HCT116 (cell line): ENCODE measurements at regions not wholly inside any gene's neighbourhood (a gene's known extent, or its start where the extent isn't known, plus 50 kb on each side); places are given as distances from the start of the nearest gene placed in this dataset.

ENCODE experiments used
- ATAC-seq: fragments of 200-7000 bp; cut with Tn5 transposase; 2 replicates; pipeline ENCODE4 v1.9.1; 2020; ENCODE audit warnings: mild to moderate bottlenecking, moderate library complexity
- BruUV-seq: library from RNA; stranded (reverse); fragments of 400-500 nt; replicated peaks from 2 replicates; lab custom pipeline; 2021; lab: Mats Ljungman, UMichigan
- CTCF ChIA-PET: fragments of 300-600 bp; sonication (Branson Sonifier 250); formaldehyde crosslinking; loops from one replicate; lab custom pipeline; 2021; ENCODE audit warnings: antibody characterized with exemption; lab: Charles Lee
- POLR2A ChIA-PET: fragments of 300-600, 350-600 bp; sonication (Branson Sonifier 250); formaldehyde crosslinking; loops from one replicate; lab custom pipeline; 2021; ENCODE audit warnings: antibody characterized with exemption; lab: Charles Lee
- RAD21 ChIA-PET, 2 experiments: fragments of 300-600 bp; sonication (Branson Sonifier 250); formaldehyde crosslinking; loops; one replicate each; lab custom pipeline; 2023; ENCODE audit warnings: low total read pairs in 2 of 2; ENCODE audit not compliant: uncharacterized antibody in 2 of 2, unreplicated experiment in 2 of 2, low non-redundant PET in 1 of 2; lab: Charles Lee
- DNase-seq: peaks from one replicate; pipeline ENCODE4 v3.0.0-alpha.2; 2010; ENCODE audit warnings: low read depth, low spot score
- H2AFZ ChIP-seq: fragments of 200-600 bp; shearing (Covaris generic), sonication (generic); 2 replicates; pipeline ENCODE4 v1.6.1; 2017; ENCODE audit warnings: low read depth, mixed run types, mixed read lengths, antibody characterized with exemption, low read length; ENCODE audit not compliant: poor library complexity, severe bottlenecking
- H3K27ac ChIP-seq: 2 replicates; pipeline ENCODE4 v1.5.1; 2012; ENCODE audit warnings: low read depth, low read length
- H3K27me3 ChIP-seq: fragments of 200-600 bp; sonication (generic); 2 replicates; pipeline ENCODE4 v1.6.1; 2016; ENCODE audit warnings: mixed run types, low read length, mixed read lengths; ENCODE audit not compliant: insufficient read depth
- H3K36me3 ChIP-seq, 2 experiments: fragments of 200-500 bp in 1 of 2; fragments of 200-600 bp in 1 of 2; sonication (Bioruptor generic) in 1 of 2; sonication (generic) in 1 of 2; 2 replicates each; pipeline versions ENCODE4 v1.5.1 to v1.6.1; 2014 to 2016; ENCODE audit warnings: low read length in 2 of 2, inconsistent platforms in 1 of 2, mixed read lengths in 1 of 2, mixed run types in 1 of 2; ENCODE audit not compliant: insufficient read depth in 2 of 2, control insufficient read depth in 1 of 2
- H3K4me1 ChIP-seq, 2 experiments: fragments of 200-600 bp in 1 of 2; sonication (generic) in 1 of 2; 2 replicates each; pipeline versions ENCODE4 v1.5.1 to v1.6.1; 2012 to 2017; ENCODE audit warnings: low read length in 2 of 2, inconsistent platforms in 1 of 2, mild to moderate bottlenecking in 1 of 2, mixed read lengths in 1 of 2, mixed run types in 1 of 2, moderate library complexity in 1 of 2; ENCODE audit not compliant: insufficient read depth in 2 of 2, control insufficient read depth in 1 of 2
- H3K4me2 ChIP-seq: fragments of 200-600 bp; sonication (generic); 2 replicates; pipeline ENCODE4 v1.6.1; 2017; ENCODE audit warnings: mixed run types, low read length, mixed read lengths
- H3K4me3 ChIP-seq, 2 experiments: fragments of 200-600 bp in 1 of 2; sonication (generic) in 1 of 2; replicated peaks in 1 of 2; 2 replicates each; pipeline ENCODE4 v1.5.1; 2011 to 2016; ENCODE audit warnings: low read length in 2 of 2, control low read depth in 1 of 2, low read depth in 1 of 2, mild to moderate bottlenecking in 1 of 2, mixed read lengths in 1 of 2, mixed run types in 1 of 2
- H3K79me2 ChIP-seq: fragments of 200-600 bp; sonication (generic); 2 replicates; pipeline ENCODE4 v1.6.1; 2017; ENCODE audit warnings: mild to moderate bottlenecking, mixed run types, low read length, moderate library complexity, mixed read lengths; ENCODE audit not compliant: insufficient read depth
- H3K9ac ChIP-seq: fragments of 200-600 bp; sonication (generic); 2 replicates; pipeline ENCODE4 v1.6.1; 2016; ENCODE audit warnings: low read length, mixed read lengths
- H3K9me2 ChIP-seq: fragments of 200-600 bp; sonication (generic), shearing (Covaris generic); 2 replicates; pipeline ENCODE4 v1.6.1; 2017; ENCODE audit warnings: mixed run types, mild to moderate bottlenecking, moderate library complexity; ENCODE audit not compliant: insufficient read depth
- H3K9me3 ChIP-seq, 2 experiments: fragments of 200-500 bp in 1 of 2; fragments of 200-600 bp in 1 of 2; sonication (Bioruptor generic) in 1 of 2; sonication (generic) in 1 of 2; 2 replicates each; pipeline ENCODE4 v1.6.1; 2014 to 2017; ENCODE audit warnings: low read length in 2 of 2, mixed read lengths in 2 of 2, inconsistent platforms in 1 of 2, low read depth in 1 of 2, mild to moderate bottlenecking in 1 of 2, mixed run types in 1 of 2, moderate library complexity in 1 of 2; ENCODE audit not compliant: control insufficient read depth in 1 of 2, insufficient read depth in 1 of 2
- H4K20me1 ChIP-seq: fragments of 200-600 bp; sonication (generic), shearing (Covaris generic); 2 replicates; pipeline ENCODE4 v1.6.1; 2017; ENCODE audit warnings: mixed run types, mild to moderate bottlenecking, moderate library complexity; ENCODE audit not compliant: insufficient read depth
- ATF3 ChIP-seq: IDR thresholded peaks from 2 replicates; pipeline ENCODE4 v1.6.1; 2012
- CBX3 ChIP-seq: IDR thresholded peaks from 2 replicates; pipeline ENCODE4 v1.6.1; 2012; ENCODE audit warnings: low read depth
- CTCF ChIP-seq, 3 experiments: fragments of 200-600 bp in 1 of 3; sonication (generic) in 1 of 3; IDR thresholded peaks in 2 of 3; conservative IDR thresholded peaks in 1 of 3; 2 replicates each; pipeline ENCODE4 v1.5.1; 2012 to 2017; ENCODE audit warnings: low read depth in 2 of 3, low read length in 2 of 3, antibody characterized with exemption in 1 of 3, borderline replicate concordance in 1 of 3, control low read depth in 1 of 3, mild to moderate bottlenecking in 1 of 3, mixed read lengths in 1 of 3, mixed run types in 1 of 3, moderate library complexity in 1 of 3; ENCODE audit not compliant: insufficient read depth in 1 of 3
- EGR1 ChIP-seq: IDR thresholded peaks from 2 replicates; pipeline ENCODE4 v1.6.1; 2012; ENCODE audit warnings: low read depth
- ELF1 ChIP-seq: IDR thresholded peaks from 2 replicates; pipeline ENCODE4 v1.6.1; 2012; ENCODE audit warnings: low read depth, borderline replicate concordance
- FOSL1 ChIP-seq: IDR thresholded peaks from 2 replicates; pipeline ENCODE4 v1.6.1; 2012; ENCODE audit warnings: low read depth
- JUND ChIP-seq: IDR thresholded peaks from 2 replicates; pipeline ENCODE4 v1.6.1; 2012
- MAX ChIP-seq: IDR thresholded peaks from 2 replicates; pipeline ENCODE4 v1.6.1; 2012
- POLR2A ChIP-seq: IDR thresholded peaks from 2 replicates; pipeline ENCODE4 v1.7.0; 2011; ENCODE audit warnings: borderline replicate concordance; ENCODE audit not compliant: insufficient read depth, insufficient read length; ENCODE audit errors: extremely low read depth
- POLR2AphosphoS5 ChIP-seq: IDR thresholded peaks from 2 replicates; pipeline ENCODE4 v1.6.1; 2011; ENCODE audit warnings: mild to moderate bottlenecking, low read depth, low read length, moderate library complexity
- RAD21 ChIP-seq: IDR thresholded peaks from 2 replicates; pipeline ENCODE4 v1.6.1; 2012; ENCODE audit warnings: low read depth, mild to moderate bottlenecking
- SIN3A ChIP-seq: IDR thresholded peaks from 2 replicates; pipeline ENCODE4 v1.6.1; 2012; ENCODE audit warnings: low read depth
- SRF ChIP-seq: IDR thresholded peaks from 2 replicates; pipeline ENCODE4 v1.6.1; 2012; ENCODE audit warnings: low read depth
- TCF7L2 ChIP-seq: IDR thresholded peaks from 2 replicates; pipeline ENCODE4 v1.7.0; 2011; ENCODE audit warnings: borderline replicate concordance, inconsistent platforms; ENCODE audit not compliant: insufficient read depth, insufficient read length; ENCODE audit errors: extremely low read depth
- YY1 ChIP-seq: IDR thresholded peaks from 2 replicates; pipeline ENCODE4 v1.6.1; 2011; ENCODE audit warnings: low read length, low read depth, moderate library complexity, mild to moderate bottlenecking; ENCODE audit not compliant: insufficient replicate concordance; ENCODE audit errors: extremely low read depth
- ZBTB33 ChIP-seq: IDR thresholded peaks from 2 replicates; pipeline ENCODE4 v1.6.1; 2011; ENCODE audit warnings: mild to moderate bottlenecking, low read length, moderate library complexity; ENCODE audit not compliant: insufficient replicate concordance; ENCODE audit errors: extremely low read depth
- ZFX ChIP-seq: fragments of 450-650 bp; IDR thresholded peaks from 2 replicates; pipeline ENCODE4 v1.6.1; 2017
- intact Hi-C: fragments of 100-400 bp; cut with micrococcal nuclease; formaldehyde crosslinking; loops from 2 replicates; pipeline ENCODE4 v1.10.0; 2022

GRCh38 chr1:232249861-232250777 is 379.8 kb downstream of the SIPA1L2 start:
- BruUV-seq, result no TSS peak
- H3K9me2 ChIP-seq, result no peaks in the 10 kb centered on the region
- H3K27ac ChIP-seq, result no peak overlapping the region
- no peak overlapping the region for H3K4me2 ChIP-seq
- no peak overlapping the region for H2AFZ ChIP-seq
- H3K79me2 ChIP-seq, result no peaks in the 10 kb centered on the region
- ATAC-seq (no peak), DNase-seq (no peak)
- TF ChIP-seq ZFX (no peak), ATF3 (no peak), EGR1 (no peak), SIN3A (no peak), ZBTB33 (no peak), JUND (no peak), SRF (no peak), CBX3 (no peak), RAD21 (no peak), FOSL1 (no peak), MAX (no peak), CTCF (IDR thresholded peaks at IDR 0.05 in 2 of 3, conservative IDR thresholded peaks at IDR 0.05 in 1 of 3; ENCODE audit: borderline replicate concordance in 1 of 3, insufficient read depth in 1 of 3, low read depth in 2 of 3, low read length in 2 of 3) (no peak), YY1 (no peak), POLR2A (no peak), POLR2AphosphoS5 (no peak), ELF1 (no peak), TCF7L2 (no peak)
- H3K9me3 ChIP-seq, result no peaks in the 10 kb centered on the region
- POLR2A ChIA-PET, result no interaction called here
- H3K4me3 ChIP-seq, result no peak overlapping the region
- RAD21 ChIA-PET, result no interaction called here
- H4K20me1 ChIP-seq, result no peaks in the 10 kb centered on the region
- no peaks in the 10 kb centered on the region for H3K4me1 ChIP-seq
- H3K27me3 ChIP-seq, result no peaks in the 10 kb centered on the region
- intact Hi-C loops, result no loop called here
- no peak overlapping the region for H3K9ac ChIP-seq
- no peaks in the 10 kb centered on the region for H3K36me3 ChIP-seq
- CTCF ChIA-PET, result no interaction called here
